Stimulated activated CD8-positive, alpha-beta memory T cell treated with anti-CD3 and anti-CD28 coated beads, Interleukin-7, amount 100 ng/mL, for 4 hours (primary cell): ENCODE measurements at regions not wholly inside any gene's neighbourhood (a gene's known extent, or its start where the extent isn't known, plus 50 kb on each side); places are given as distances from the start of the nearest gene placed in this dataset.
"Not testable (repeated sequence)": the region's sequence is repeated elsewhere in the genome, so short reads cannot be mapped to it uniquely, and the experiment has no call there.

Experiments used
- DNase-seq, 2 donors: peaks; one replicate each; pipeline ENCODE4 v3.0.0-alpha.2; 2020; ENCODE audit warnings: low read depth in 2 of 2

DNA sequence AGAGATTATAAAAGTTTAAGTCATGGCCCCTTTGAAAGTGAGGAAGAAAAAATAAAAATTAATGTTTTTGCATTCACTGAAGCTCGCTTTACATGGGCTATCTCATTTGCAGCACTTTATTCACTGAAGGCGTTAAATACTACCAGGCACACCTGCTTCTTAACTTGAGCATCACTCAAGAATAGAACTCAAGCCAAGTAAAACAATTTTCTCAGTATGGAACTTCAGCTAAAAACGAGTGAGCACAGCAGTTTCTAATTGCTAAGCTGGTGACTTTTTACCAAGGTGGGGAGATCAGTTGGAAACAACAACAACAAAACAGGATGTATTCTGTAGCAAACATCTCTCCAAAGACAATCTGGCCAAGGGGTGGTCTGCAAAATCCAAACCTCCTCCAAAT, 405.6 kb downstream of the RAB38 start:
- no peak for DNase-seq

DNA sequence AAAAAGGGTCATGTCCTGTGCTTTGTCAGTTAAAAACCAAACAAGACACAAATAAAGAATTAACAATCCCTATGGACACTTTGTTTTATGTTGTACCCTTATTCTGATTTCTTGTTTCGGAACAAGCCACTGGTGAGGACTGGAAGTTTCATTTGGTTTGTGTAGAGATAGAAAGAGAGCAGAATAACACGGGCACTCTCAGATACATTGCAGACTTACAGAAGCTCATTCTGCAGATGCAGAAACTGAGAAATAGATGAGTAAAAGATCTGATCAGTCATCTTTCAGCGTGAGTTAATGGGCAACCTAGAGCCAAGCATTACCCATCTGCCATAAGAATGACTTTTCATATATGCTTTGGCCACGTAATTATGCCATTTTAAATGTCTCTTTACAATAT, 407.6 kb downstream of the RAB38 start:
- DNase-seq, result no peak

DNA sequence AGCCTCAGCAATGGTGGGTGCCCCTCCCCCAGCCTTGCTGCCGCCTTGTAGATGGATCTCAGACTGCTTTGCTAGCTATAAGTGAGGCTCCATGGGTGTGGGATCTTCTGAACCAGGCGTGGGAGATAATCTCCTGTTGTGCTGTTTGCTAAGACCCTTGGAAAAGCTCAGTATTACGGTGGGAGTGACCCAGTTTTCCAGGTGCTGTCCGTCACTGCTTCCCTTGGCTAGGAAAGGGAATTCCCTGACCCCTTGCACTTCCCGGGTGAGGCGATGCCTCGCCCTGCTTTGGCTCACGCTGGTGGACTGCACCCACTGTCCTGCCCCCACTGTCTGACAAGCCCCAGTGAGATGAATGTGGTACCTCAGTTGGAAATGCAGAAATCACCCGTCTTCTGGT, 411.2 kb downstream of the RAB38 start:
- DNase-seq, result not testable (repeated sequence)

DNA sequence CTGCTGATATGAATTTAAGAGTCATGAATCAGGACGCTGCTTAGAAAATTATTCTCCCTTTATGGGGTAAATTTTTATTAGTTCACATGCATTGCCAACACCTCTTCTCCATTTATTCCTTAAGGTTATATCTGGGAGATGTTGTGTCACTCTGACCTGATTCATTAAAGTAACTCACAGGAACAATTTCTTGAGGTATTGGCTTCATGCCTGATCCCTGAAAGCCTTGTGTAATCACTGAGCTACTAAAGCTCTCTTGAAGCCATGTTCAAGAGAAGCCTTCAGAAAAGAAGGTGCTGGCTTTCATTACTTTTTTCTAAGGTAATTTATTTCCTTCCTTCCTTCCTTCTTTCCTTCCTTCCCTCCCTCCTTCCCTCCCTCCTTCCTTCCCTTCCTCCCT, 420.6 kb downstream of the RAB38 start:
- DNase-seq, result no peak

DNA sequence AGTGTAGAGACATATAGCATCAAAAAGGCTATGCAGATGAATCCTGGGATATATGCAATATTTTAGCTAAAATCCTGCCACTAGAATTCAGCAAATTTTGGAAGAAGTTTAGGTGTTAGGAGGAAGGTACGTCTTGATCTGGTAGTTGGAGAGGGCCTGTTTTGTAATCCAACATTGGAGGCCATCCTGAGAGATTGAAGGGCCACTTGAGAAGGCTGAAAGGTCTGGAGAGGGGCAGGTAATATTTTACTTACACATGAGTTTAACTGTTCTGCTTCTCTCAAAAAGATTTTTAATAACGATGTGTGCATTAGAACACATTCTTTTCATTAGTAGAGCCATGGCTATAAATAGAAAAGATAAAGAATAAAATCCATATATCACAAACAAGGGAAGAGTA, 422.1 kb downstream of the RAB38 start:
- DNase-seq, result no peak

DNA sequence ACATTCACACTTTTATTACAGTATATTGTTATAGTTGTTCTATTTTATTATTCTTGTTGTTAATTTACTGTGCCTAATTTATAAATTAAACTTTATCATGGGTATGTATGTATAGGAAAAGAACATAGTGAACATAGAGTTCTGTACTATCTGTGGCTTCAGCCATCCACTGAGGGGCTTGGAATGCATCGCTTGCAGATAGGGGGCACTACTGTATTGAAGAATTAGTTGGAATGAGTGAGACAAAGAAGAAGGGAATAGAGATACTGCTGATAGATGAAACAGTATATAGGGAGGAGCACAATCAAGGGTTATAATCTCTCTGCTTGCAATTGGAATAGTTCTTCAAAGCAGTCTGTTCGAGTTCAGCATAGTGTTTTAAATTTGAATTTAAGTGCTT, 432.2 kb downstream of the RAB38 start:
- no peak for DNase-seq

DNA sequence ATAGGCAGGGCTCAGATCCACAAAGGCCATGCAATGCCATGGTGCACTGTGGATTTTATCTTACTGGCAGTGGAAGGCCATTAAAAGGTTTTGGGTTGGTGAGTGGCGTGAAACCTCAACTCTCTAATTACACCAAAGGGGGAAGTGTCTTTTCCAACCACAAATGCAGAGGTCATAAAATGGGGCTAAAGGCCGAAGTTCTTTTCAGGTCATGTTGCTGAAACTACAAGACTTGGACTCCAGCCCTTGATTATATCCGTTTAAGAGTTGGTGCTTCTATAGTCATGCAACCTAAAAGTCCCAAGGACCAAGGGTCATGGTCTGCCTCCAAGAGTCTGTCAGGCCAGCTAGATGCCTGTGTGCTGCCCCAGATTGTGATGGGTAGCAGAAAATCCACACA, 434.3 kb downstream of the RAB38 start:
- DNase-seq, result no peak

DNA sequence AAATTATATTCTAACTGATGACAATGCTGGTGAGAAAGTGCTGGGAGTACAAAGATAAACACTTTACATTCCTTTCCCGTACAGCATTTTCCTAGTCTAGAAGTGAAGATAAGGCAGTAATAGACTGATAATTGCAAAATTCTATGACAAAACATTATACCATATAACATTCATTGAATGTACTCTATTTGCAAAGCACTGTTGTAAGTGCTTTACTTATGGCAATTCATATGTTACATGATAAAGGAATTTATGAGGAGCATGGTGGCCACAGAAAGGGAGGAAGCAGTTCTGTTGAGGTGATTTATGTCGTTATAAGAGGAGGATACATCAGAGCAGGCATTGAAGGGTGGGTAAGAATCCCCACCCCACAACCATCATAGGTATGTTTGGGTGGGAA, 434.8 kb downstream of the RAB38 start:
- DNase-seq, result no peak

DNA sequence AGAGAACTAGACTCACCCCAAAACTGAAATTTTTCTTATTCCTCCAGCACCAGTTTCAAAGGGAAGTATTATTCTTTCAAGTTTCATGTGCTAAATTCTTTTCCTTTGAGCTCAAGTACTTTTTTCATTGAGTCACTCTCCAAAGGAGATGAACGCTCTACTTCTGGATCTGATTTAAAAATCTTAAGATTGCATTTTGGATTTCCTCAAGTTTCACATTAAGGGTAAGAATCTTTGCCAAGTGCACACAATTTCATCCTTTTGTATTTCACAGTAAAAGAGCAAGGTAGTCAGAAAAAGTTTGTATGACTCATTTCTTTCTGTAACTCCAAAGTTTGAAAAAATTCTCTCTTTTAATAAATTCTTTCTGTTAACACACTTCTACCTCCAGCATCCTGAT, 435.5 kb downstream of the RAB38 start:
- no peak for DNase-seq

DNA sequence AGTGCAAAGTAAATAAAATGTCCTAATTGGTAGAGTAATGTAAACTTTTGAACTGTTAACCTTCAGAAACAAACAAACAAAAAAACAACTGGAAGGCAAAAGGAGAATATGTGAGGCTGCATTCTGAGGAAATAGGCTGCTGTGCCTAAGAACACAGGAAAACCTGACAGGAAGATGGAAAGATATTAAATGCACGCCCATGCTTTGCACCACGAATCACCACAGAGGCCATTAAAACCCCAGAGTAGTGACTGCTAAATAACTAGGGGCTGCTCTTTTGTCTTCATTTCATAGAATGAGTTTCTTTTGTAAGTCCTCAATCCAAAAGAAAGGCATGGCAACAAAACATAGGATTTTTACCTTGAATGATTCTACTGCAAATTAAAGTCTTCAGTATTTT, 436.0 kb downstream of the RAB38 start:
- no peak for DNase-seq

DNA sequence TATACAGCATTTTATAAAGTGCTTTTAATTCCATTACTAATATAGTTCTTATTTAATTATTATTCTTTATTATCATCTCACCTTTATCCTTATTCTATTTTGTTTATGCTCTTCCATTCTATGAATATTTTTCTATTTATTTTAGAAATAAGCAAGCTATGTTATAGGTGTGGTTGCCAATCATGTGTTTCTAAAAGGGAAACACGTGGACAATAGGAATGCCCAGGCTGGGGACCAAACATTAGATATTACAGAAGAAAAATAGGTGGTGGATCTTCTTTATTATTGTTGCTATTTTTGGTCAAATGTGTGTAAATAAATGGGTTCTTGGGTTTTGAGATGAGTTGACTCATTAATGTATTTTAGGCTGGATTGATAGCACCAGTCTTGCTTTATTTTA, 438.3 kb downstream of the RAB38 start:
- no peak for DNase-seq

DNA sequence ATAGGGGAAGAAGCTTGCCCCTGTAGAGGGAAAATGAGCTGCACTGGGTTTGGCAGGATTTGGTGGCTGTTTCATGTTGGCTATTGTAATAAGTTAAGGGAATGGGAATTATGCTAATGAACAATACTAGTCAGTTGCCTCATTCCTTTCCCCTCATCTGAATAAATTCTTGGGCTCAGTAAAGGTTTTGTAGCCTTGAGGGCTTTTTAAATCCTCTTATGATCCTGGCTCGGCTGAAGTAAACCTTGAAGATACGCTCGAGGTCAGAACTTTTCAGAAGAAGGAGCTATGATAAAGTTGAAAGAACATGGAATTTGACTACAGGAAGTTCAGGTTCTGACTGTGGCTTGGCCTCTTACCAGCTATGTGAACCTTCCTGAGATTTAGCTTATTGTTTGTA, 448.7 kb downstream of the RAB38 start:
- DNase-seq, result no peak

DNA sequence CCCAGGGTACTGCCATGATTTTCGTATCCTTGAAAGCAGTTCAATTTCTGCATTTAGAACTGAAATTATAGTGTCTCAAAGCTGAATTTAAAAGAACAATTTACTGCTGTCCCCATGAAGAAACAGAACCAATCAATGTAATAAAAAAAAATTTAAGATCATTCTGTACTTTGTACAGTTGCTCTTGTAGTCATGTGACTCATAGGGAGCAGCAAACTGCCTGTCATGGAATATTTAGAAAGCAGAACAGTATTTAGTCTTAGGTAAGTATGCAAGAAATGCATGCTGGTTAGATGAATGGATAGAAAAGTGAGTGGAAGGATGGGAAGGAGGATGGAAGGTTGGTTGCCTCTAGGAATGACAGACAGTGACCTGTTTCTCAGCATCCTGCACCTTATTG, 450.9 kb downstream of the RAB38 start:
- DNase-seq, result no peak

DNA sequence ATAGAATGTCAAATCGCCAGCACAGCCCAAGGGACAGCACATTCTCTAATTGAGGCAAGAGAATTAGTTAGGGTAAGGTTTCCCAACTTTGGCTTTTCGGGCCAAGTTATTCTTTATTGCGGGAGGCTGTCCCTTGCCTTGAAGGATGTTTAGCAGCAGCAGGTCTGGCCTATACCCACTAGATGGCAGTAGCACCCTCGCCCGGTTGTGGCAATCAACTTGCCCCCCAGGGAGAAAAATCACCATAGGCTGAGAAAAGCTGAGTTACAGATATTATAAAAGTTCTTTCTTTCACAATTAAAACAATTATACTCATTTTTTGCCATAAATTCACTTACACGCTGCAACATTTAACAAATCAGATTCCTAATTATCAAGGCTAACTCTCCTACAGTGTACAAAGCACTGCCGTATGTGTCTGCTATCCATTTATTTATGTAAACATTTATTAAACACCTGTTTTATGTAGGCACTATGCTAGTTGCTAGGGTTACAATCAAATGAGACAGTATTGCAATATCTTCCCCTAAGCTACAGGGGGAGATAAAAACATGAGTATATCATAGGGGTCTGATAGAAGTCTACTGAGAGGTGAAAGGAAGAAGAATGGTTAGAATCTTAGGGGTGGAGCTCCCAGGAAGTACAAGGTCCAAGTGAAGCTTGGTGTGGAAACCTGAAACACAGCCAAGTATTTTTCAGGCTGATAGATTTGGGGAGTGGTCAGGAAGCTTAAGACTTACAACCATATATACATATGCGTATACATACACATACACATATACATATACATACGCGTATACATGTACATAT, 452.3 kb downstream of the RAB38 start:
- DNase-seq, result no peak

DNA sequence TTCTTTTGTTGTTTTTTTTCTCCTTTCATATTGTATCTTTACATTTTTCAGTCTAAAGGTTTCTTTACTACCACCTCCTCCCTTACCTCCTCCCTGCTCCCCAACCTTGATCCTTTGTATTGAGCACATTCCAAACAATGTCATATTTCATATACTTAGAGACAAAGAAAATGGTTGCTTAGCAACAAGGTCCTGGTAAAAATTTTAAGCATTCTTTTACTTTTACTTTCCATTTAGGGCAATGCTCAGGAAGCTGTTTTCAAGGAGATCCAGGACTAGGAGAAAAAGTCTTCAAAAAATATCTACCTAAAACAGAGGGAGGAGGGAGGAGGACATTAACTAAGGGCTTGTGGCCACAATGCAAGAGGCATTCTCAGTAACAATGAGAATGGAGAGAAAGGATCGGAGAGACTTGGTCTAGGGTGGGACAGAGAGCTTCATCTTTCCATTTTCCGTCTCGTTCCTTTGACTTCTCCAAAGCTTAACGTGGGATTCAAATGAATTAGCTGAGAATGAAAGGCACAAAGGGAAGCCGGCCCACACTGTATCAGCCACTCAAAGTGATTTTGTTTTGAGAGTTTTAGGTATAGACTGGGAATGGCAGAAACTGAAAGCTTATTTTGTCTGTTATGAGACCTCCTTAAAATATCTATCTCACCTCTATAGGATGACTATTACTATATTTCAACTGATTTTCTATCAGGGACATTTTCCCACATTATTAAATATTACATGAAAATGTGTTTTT, 455.7 kb downstream of the RAB38 start:
- DNase-seq, result no peak

DNA sequence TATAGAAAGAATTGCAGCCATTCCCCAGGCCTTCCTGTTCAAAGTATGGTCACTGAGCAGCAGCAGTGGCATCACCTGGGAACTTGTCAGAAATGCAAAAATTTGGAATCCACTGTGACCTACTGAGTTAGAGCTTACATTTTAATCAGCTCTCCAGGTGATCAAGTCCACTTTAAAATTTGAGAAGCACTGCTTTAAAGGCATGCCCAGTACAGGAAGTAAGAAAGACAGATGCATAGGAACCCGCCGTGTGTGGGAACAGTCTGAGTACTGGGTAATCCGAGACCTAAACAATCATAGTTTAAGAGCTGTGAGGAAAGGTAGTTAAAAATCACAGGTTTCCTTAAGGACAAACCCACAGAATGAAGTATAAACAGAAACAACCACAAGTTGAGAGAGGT, 462.4 kb downstream of the RAB38 start:
- no peak for DNase-seq

DNA sequence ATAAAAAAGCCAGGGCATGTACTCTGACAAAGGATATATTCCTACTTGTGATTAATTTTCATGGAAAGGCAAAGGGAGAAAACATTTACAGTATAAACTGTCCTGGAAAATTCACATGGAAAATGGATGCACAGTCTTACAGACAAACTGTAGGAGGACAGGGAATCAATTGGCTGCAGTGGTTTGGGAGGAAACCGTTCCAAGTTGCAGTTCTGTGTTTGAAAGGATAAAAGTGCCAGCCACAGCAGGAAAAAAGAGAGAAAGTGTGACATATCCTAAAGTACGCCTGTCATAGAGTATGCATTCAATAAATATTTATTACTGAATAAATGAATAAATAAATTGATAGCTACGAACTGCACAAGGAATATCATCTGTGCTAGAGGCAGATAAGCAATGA, 462.9 kb downstream of the RAB38 start:
- no peak for DNase-seq

DNA sequence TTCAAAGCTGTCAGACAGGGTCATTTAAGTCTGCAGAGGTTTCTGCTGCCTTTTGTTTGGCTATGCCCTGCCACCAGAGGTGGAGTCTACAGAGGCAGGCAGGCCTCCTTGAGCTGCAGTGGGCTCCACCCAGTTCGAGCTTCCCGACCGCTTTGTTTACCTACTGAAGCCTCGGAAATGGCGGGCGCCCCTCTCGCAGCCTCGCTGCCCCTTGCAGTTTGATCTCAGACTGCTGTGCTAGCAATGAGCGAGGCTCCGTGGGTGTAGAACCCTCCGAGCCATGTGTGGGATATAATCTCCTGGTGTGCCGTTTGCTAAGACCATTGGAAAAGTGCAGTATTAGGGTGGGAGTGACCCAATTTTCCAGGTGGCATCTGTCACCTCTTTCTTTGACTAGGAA, 471.7 kb downstream of the RAB38 start:
- not testable (repeated sequence) for DNase-seq

DNA sequence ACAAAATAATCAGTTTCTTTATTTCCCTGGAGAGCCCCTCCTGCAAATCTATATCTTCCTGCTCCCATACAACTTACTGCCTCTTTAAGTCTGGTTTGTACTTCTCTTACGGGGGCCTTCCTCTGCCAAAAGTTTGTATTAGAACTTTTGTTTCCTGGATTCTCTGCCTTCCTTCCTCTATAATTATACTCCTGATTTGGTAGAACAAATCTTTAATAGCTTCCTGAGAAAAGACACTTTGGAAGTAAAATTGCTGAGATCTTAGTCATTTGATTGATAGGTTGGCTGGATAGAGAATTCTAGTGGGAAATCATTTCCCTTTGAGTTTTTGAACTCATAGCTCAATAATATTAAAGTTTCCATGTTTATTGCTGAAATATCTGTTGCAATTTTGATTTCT, 499.2 kb downstream of the RAB38 start:
- no peak for DNase-seq

DNA sequence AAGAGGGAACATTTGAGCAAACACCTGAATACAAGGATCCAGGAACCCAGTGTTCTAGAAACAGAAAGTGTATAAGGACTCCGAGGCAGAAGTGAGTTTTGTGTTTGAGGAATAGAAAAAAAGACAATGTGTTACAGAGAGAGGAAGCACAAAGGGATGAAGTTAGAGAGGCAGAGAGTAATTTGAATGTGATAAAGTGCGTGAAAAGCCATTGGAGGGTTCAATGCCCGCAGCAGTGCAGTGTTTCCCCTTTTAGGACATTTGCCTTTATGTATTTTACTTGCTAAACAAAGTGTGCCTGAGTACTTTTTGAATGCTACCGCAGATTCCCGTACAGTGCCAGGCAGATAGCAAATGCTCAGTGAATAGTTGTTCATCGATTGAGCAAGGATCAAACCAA, 508.5 kb downstream of the RAB38 start:
- DNase-seq, result no peak

DNA sequence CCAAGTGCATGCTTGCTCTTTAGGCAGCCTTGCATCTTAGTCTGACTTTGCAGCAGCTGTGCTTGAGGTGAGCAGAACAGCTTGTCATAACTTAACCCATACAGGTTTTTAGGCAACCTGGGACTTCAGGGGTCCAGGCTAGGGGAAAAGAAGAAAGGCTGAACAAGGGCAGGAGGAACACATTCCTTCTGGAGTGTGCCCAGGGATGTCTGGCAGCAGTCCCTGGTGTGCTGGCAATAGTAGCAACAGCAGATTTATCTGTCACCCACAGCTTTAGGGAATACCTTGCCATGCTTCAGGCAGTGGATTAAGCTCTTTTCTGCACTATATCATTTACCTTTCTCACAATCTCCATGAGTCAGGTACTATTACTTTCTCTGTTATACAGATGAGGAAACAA, 513.0 kb downstream of the RAB38 start:
- DNase-seq, result no peak

DNA sequence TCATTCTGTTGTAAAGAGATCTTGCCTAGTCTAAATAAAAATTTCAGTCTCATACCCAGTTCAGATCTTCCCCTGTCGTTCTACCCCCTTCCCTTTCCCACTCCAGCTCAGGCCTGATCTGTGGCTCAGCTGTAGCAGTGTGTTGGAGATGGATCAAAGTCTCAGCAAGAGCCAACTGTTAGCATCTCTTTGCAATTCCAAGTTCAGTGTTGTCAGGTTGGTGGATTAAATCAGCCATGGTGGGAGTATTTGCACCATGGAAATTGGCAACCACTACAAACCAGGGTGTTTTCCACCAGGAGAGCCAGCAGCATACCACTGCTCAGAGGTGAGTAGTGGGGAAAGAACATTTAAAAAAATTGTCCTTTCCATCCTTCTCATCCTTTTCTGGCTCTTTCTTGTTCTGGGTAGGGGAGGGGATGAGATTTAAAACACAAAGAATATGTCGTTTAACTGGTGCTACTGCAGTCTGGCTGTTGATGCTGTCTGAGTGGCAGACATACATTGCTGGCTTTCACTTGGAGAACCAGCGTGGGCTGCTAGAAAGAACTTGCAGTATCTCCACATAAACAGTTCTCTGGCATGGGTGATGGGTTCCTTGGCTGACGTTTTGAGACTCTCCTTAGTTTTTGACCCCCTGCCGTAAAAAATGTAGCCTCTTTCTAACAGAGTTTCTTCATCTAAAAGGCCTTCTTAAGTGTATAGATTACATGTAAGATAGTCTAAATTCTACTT, 514.1 kb downstream of the RAB38 start:
- DNase-seq, result no peak

DNA sequence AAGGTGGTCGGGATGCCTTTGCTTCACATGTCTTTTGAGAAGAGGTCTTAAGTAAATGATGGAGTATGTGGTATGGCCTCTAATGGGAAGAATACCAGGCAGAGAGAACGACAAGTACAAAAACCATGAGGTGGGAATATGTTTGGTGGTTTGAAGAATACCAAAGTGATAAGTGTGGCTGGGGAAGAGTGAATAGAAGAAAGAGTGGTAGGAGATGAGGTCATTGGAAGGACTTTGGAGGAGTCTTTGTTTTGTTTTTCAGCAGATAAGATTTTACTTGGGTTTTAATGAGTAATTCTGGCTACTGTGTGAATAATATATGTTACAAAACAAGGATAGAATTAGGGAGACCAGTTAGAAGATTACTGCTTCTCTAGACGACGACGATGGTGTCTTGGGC, 515.4 kb downstream of the RAB38 start:
- DNase-seq, result no peak
